ENCODE measurements at regions not wholly inside any gene's neighbourhood (a gene's known extent, or its start where the extent isn't known, plus 50 kb on each side); places are given as distances from the start of the nearest gene placed in this dataset.

GRCh38 chr3:127104586-127104985, 88.3 kb upstream of the PRR23E start:
- ChIA-PET POLR2A (no interaction called here), CTCF (no interaction called here)
- peaks cover 4% of the 10 kb centered on the region; the same call in 1 of the 2 replicates for H3K27me3 ChIP-seq (ENCODE audit: control insufficient read depth, insufficient read depth, low read length)
- no peak for TF ChIP-seq CTCF (IDR thresholded peaks at IDR 0.05; ENCODE audit: insufficient read depth, low read depth, low read length)
- no peaks in the 10 kb centered on the region for H3K36me3 ChIP-seq (ENCODE audit: control insufficient read depth, insufficient read depth, low read length)
- H3K4me3 ChIP-seq (ENCODE audit: low read depth, low read length) = no peak overlapping the region
- no peak for DNase-seq (ENCODE audit: low read depth)

DNA sequence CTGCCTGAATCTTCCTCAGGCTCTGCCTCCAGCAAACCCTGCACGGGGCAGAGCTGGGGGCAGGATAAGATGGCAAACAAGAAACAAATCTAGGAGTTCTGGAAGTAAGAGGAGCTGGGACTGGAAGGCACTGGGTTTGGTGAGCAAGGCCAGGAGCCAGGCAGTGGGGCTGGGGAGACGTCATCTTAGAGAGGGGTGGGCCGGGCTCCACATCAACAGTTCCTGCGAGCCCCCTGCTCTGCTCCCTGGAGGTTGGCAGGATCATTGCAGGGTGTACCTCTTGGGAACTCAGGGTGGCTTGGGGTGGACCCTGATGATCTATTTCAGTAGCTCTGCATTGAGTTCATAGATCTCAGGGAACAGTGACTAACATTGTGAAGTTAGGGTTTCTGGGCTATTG, 87.3 kb upstream of the PRR23E start:
- Histone ChIP-seq H3K4me3 (ENCODE audit: low read depth, low read length) (no peak overlapping the region), H3K27me3 (ENCODE audit: control insufficient read depth, insufficient read depth, low read length) (peaks cover 4% of the 10 kb centered on the region; the same call in 1 of the 2 replicates), H3K36me3 (ENCODE audit: control insufficient read depth, insufficient read depth, low read length) (no peaks in the 10 kb centered on the region)
- ChIA-PET CTCF (no interaction called here), POLR2A (no interaction called here)
- no peak for TF ChIP-seq CTCF (IDR thresholded peaks at IDR 0.05; ENCODE audit: insufficient read depth, low read depth, low read length)
- DNase-seq (ENCODE audit: low read depth) = no peak

- ChIA-PET POLR2A (no interaction called here), CTCF (no interaction called here)
- no peak overlapping the region for H3K4me3 ChIP-seq (ENCODE audit: low read depth, low read length)
- TF ChIP-seq CTCF (IDR thresholded peaks at IDR 0.05; ENCODE audit: insufficient read depth, low read depth, low read length) = no peak
- DNase-seq (ENCODE audit: low read depth) = no peak
- H3K27me3 ChIP-seq (ENCODE audit: control insufficient read depth, insufficient read depth, low read length) = peaks cover 4% of the 10 kb centered on the region; the same call in 1 of the 2 replicates
- H3K36me3 ChIP-seq (ENCODE audit: control insufficient read depth, insufficient read depth, low read length) = no peaks in the 10 kb centered on the region
Observed at GRCh38 chr3:127106053-127106452, 86.9 kb upstream of the PRR23E start.

GRCh38 chr3:127106456-127106855, 86.5 kb upstream of the PRR23E start:
- ChIA-PET CTCF (no interaction called here), POLR2A (no interaction called here)
- no peak overlapping the region for H3K4me3 ChIP-seq (ENCODE audit: low read depth, low read length)

DNA sequence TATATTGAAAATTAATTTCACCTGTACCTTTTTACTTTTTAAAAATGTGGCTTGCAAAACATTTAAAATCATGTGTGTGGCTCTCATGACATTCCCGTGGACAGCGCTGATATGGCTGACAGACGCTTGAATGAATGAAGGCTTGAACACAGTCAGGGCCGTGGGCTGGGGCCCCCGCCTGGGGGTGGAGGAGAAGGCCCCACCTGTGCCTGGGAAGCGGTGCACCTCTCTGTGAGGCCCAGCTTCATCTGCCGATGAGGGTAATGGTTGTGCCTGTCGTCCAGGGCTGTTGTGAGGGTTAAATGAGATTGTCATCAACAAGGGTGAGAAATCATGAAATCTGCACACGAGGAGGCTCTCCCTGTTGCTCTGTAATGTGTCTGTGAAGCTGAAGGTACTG, 85.9 kb upstream of the PRR23E start:
- Histone ChIP-seq H3K36me3 (ENCODE audit: control insufficient read depth, insufficient read depth, low read length) (no peaks in the 10 kb centered on the region), H3K27me3 (ENCODE audit: control insufficient read depth, insufficient read depth, low read length) (peaks cover 4% of the 10 kb centered on the region; the same call in 1 of the 2 replicates), H3K4me3 (ENCODE audit: low read depth, low read length) (no peak overlapping the region)
- TF ChIP-seq CTCF (IDR thresholded peaks at IDR 0.05; ENCODE audit: insufficient read depth, low read depth, low read length) = no peak
- no peak for DNase-seq (ENCODE audit: low read depth)
- POLR2A ChIA-PET = no interaction called here
- CTCF ChIA-PET = no interaction called here

More at GRCh38 chr3:127106456-127106855, 86.5 kb upstream of the PRR23E start:
- Histone ChIP-seq H3K36me3 (ENCODE audit: control insufficient read depth, insufficient read depth, low read length) (no peaks in the 10 kb centered on the region), H3K27me3 (ENCODE audit: control insufficient read depth, insufficient read depth, low read length) (peaks cover 4% of the 10 kb centered on the region; the same call in 1 of the 2 replicates)
- TF ChIP-seq CTCF (IDR thresholded peaks at IDR 0.05; ENCODE audit: insufficient read depth, low read depth, low read length) = no peak
- no peak for DNase-seq (ENCODE audit: low read depth)

All from BJ (cell line).